Fibroblast of mammary gland (primary cell): ENCODE measurements at regions not wholly inside any gene's neighbourhood (a gene's known extent, or its start where the extent isn't known, plus 50 kb on each side); places are given as distances from the start of the nearest gene placed in this dataset.

Source experiments
- DNase-seq: peaks from one replicate; pipeline ENCODE4 v3.0.0-alpha.2; 2010; ENCODE audit warnings: low read depth
- H3K4me3 ChIP-seq: 2 replicates; pipeline ENCODE4 v1.5.1; 2011; ENCODE audit warnings: low read depth, mild to moderate bottlenecking, low read length, moderate library complexity; ENCODE audit not compliant: control insufficient read depth
- CTCF ChIP-seq: conservative IDR thresholded peaks from 2 replicates; pipeline ENCODE4 v1.5.1; 2011; ENCODE audit warnings: low read depth, low read length, inconsistent platforms; ENCODE audit not compliant: control insufficient read depth, insufficient read depth

GRCh38 chr13:50636007-50636704 lies 207.3 kb downstream of the DLEU7 start:
- no peak for DNase-seq
- no peak for TF ChIP-seq CTCF
- H3K4me3 ChIP-seq = no peak overlapping the region

GRCh38 chr13:50643060-50643459 lies 200.4 kb downstream of the DLEU7 start:
- no peak overlapping the region for H3K4me3 ChIP-seq
- TF ChIP-seq CTCF = no peak
- no peak for DNase-seq

GRCh38 chr13:50644081-50644871 lies 199.2 kb downstream of the DLEU7 start:
- no peak overlapping the region for H3K4me3 ChIP-seq
- DNase-seq = no peak
- TF ChIP-seq CTCF = no peak

- H3K4me3 ChIP-seq = no peak overlapping the region
- peak; percentile 23 for DNase-seq
- TF ChIP-seq CTCF = no peak
Measured at GRCh38 chr13:50645092-50645491, 198.4 kb downstream of the DLEU7 start.

GRCh38 chr13:50646070-50646469 lies 197.4 kb downstream of the DLEU7 start:
- no peak overlapping the region for H3K4me3 ChIP-seq
- no peak for DNase-seq
- no peak for TF ChIP-seq CTCF

GRCh38 chr13:50649211-50649610 lies 194.3 kb downstream of the DLEU7 start:
- H3K4me3 ChIP-seq = no peak overlapping the region
- no peak for DNase-seq
- TF ChIP-seq CTCF = no peak
